ENCODE measurements at regions not wholly inside any gene's neighbourhood (a gene's known extent, or its start where the extent isn't known, plus 50 kb on each side); places are given as distances from the start of the nearest gene placed in this dataset.
"Not testable (repeated sequence)": the region's sequence is repeated elsewhere in the genome, so short reads cannot be mapped to it uniquely, and the experiment has no call there.

DNA sequence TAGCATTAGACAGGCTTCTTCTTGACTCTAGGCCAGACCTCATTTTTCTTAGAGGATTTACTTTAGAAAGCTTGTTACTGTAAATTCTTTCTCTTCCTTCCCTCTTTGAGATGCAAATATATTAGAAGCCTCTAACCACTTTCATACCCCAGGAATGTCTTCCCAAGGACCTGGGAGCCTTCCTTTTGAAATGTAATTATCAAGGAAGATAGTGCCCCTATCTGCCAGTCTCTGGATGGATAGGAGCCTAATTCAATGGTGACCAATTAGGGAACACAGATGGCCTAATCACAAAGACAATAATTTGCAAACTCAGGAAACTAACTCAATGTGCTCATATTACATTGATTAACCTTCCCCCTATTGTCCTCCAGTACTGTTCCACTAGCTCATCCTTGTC, 145.6 kb upstream of the DCAF8L1 start:
- Histone ChIP-seq H3K4me3 (no peak overlapping the region), H3K36me3 (no peaks in the 10 kb centered on the region), H3K27me3 (no peaks in the 10 kb centered on the region), H3K9me3 (no peaks in the 10 kb centered on the region; the same call in 1 of the 2 replicates)
- no peak for DNase-seq

DNA sequence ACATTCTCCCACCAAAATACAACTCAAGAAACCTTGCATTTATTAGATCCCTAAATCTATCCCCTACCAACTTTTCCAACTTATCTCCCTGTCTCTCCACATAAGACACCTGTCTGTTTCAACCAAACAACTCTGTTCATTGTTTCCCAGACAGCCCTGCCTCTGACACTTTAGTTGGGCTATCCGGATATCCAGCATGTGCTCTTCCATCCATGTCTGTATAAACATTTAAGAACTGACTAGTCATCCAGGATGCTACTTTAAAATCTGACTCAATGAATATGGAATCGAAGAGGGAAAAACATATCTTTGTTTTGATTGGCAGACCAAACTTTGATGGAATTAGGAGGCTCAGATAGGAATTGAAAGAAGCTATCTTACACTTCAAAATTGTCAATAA, 143.2 kb upstream of the DCAF8L1 start:
- DNase-seq, result no peak
- no peaks in the 10 kb centered on the region for H3K27me3 ChIP-seq
- H3K4me3 ChIP-seq, result no peak overlapping the region
- no peaks in the 10 kb centered on the region; the same call in 1 of the 2 replicates for H3K9me3 ChIP-seq
- no peaks in the 10 kb centered on the region for H3K36me3 ChIP-seq

DNA sequence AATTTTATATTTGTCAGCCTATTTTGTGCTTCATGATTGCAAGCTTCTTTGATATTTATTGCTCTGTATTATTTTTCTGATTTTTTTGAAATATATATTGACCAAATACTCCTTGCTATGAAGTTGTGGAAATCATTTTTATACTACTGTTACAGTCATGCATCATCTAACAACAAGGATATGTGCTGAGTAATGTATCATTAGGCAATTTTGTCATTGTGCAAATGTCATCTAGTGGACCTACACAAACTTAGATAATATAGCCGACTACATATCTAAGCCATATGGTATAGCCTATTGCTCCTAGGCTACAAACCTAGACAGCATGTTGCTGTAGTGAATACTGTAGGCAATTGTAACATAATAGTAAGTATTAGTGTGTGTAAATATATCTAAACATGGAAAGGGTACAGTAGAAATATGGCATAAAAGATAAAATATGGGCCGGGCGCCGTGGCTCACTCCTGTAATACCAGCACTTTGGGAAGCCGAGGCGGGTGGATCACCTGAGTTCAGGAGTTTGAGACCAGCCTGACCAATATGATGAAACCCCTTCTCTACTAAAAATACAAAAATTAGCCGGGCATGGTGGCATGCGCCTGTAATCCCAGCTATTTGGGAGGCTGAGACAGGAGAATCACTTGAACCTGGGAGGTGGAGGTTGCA, 139.5 kb upstream of the DCAF8L1 start:
- not testable (repeated sequence) for H3K9me3 ChIP-seq, H3K36me3 ChIP-seq, DNase-seq, H3K27me3 ChIP-seq, H3K4me3 ChIP-seq

DNA sequence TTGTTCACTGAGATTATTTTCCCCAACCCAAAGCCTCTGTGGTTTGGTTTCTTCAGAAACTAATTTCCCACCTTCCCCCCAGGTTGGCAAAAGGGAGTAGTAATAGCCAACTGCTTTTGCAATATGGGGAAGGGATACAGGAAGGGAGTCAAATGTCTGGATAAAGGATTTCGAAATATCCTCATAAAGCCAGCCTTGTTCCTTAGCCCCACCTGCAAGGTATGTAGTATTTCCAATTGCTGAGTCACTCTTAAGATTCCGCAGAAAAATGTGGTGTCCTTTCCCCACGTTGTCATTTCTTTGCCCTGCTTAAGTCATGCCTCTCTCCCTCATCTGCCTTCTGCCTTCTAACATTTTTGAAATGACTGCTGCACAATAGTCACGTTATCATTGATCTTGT, 138.8 kb upstream of the DCAF8L1 start:
- Histone ChIP-seq H3K4me3 (no peak overlapping the region), H3K9me3 (no peaks in the 10 kb centered on the region), H3K27me3 (no peaks in the 10 kb centered on the region), H3K36me3 (no peaks in the 10 kb centered on the region)
- no peak for DNase-seq

DNA sequence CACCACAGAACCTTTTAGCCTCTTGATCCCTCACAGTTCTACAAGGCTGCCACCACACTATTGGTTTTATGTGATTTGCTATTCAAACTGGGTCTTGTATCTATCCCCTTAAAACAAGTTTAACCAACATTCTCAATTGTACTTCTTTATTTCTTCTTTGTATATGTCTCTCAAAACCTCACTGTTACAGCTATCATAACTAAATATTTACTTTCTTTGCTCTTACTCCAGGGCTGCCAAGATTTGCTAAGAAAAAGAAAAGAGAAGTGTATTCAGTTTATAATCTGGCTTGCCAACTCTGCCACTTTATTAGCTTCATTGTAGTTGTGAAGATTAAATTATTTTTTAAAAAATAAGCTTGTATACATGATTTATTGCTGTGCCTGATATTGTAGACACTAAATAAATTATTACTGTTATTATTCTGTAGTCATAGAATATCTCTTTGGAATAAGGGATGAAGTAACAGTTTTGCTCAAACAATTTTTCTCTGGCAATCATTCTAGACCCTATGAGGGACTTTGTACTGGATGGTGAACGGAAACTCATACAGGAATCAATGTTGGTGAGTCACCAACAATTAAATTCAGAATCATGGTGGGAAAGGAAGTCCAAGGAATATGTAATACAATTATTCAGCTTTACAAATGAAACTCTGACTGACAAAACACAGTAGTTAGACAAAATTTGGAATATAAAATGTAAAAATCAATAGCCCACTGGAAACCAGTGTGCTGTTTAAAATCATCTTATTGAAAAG, 127.1 kb upstream of the DCAF8L1 start:
- H3K36me3 ChIP-seq, result no peaks in the 10 kb centered on the region
- H3K4me3 ChIP-seq, result no peak overlapping the region
- no peak for DNase-seq
- no peaks in the 10 kb centered on the region for H3K9me3 ChIP-seq
- H3K27me3 ChIP-seq, result no peaks in the 10 kb centered on the region

DNA sequence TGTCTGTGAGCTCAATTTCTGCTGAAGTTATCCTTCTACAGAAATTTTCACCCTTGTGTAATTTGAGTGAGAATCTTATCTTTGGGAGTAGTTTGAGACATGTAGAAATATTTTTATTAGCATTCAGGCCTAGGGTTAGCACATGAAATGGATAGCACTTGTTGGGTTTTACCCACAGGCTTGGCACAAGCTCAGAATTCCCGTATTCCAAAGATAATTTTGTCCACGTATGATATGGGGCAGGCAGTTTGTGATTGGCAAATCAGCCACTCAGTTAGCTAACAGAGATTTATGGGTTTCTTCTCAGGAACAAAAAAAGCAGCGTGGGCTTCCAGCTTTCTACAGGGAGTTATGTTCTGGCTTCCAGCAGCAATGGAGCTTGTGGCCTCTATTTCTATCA, 117.9 kb upstream of the DCAF8L1 start:
- peak overlapping the region; percentile 18 for H3K4me3 ChIP-seq
- no peaks in the 10 kb centered on the region for H3K9me3 ChIP-seq
- H3K36me3 ChIP-seq, result no peaks in the 10 kb centered on the region
- no peaks in the 10 kb centered on the region for H3K27me3 ChIP-seq
- DNase-seq, result peak; percentile 0

DNA sequence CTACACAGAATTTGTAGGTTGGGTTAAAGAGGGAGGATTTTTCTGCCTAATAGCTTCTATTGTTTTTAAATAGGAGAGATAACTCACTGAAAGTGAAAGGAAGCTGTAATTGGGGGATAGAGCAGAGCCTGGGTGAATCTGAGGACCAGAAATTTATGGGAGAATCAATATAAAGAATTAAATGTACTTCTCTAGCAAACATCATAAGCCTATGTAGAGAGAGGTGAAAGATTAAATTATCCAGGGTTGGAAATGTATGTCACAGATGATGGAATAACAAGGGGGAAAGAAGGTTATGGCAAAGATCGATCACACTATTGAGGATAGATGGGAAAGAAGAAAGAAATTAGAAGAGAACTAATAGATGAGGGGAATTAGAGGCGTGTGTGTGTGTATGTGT, 104.4 kb upstream of the DCAF8L1 start:
- no peak for DNase-seq
- Histone ChIP-seq H3K36me3 (no peaks in the 10 kb centered on the region), H3K27me3 (no peaks in the 10 kb centered on the region)

DNA sequence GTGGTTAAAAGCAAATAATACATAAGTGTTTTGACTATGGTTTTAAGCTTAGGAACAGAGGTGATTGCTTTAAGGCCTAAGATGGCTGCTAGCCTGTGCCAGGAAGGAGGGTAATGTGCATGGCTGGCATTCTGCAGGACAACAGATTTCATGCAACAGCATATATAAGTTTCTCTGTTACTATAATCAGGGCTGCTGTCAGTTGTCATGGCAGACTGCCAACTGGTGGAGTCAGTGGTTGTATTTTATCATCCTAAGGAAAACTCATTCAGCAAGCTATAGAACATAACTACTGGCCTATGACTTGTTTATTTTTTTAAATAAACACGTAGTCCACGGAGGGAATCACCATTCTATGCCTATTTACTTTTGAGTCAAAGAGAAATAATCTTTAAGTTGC, 77.7 kb upstream of the DCAF8L1 start:
- peak; percentile 67 for DNase-seq
- H3K9me3 ChIP-seq, result no peaks in the 10 kb centered on the region
- no peaks in the 10 kb centered on the region for H3K27me3 ChIP-seq
- no peak overlapping the region for H3K4me3 ChIP-seq
- no peaks in the 10 kb centered on the region for H3K36me3 ChIP-seq

More for the DNA sequence above, 104.4 kb upstream of the DCAF8L1 start:
- no peaks in the 10 kb centered on the region for H3K9me3 ChIP-seq
- no peak overlapping the region for H3K4me3 ChIP-seq

DNA sequence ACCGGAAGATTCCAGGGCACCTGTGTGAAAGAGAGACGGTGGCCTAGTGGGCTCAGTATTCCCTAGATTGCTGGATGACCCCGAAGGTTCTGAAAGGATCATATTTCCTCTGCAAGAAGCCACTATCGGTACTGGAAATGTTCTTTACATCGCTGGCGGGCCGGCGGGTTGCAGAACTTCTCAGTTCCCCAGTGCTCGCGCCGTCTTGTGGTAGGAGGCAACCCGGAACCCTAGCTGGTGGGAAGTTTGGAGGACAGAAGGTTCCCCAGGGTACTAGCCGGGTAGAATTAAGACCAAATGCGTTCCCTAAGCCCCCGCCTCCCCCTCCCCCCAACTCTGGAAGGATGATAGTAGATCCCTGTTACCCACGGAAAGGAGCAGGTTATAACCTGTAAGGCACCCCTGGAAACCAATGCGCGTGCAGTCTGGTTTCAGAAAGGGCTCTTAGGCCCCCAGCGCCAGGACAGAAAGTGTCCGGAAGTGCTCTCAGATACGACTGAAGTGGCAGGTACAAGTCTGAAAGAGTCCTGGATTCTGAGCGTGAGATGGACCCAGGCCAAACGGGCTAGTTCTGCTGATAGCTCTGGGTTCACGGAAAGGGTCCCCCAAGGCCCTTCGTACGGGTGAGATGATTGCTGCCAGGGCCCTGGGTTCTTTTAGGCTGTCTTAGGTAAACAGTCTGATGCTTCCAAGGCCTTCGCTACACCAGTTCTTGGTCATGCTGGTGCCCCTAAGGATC, 61.7 kb upstream of the DCAF8L1 start:
- Histone ChIP-seq H3K9me3 (no peaks in the 10 kb centered on the region), H3K36me3 (no peaks in the 10 kb centered on the region), H3K4me3 (no peak overlapping the region), H3K27me3 (no peaks in the 10 kb centered on the region)
- no peak for DNase-seq

DNA sequence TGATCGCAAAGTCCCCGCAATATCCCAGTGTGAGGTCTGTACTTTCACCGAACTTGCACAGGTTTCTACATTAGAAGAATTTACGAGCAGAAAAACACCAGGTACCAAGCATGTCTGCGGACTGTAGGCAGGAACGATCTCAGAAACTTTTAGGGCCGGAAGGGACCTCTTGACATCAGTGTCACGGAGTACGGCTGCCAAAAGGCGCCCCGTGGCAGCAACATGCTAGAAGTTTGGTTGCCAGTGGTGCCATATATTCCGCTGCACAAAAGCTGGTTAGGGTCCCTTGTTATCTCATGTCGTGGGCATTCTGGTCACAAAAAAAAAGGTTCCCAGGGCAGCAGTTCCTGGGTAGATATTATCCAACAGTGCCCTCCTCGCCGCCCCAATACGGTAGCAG, 61.0 kb upstream of the DCAF8L1 start:
- no peak for DNase-seq
- no peaks in the 10 kb centered on the region for H3K36me3 ChIP-seq
- H3K9me3 ChIP-seq, result no peaks in the 10 kb centered on the region
- no peak overlapping the region for H3K4me3 ChIP-seq
- no peaks in the 10 kb centered on the region for H3K27me3 ChIP-seq

DNA sequence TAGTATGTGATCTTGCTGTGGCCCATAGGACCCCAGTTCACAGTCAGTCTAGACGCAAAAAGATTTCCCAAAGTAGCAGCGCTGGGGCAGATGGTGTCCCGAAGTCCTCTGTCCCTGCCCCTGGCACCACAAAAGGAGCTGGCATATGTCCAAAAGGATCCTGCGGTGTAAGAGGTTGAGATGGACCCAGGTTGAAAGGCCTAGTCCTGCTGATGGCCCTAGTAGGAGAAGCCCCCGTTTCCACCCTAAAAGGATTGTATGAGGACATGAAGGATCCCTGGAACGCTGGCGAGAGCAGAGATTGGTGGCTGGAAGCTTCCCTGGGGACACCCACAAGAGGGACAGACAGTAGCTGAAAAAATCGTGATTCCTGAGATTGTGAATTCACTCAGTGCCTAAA, 58.0 kb upstream of the DCAF8L1 start:
- Histone ChIP-seq H3K4me3 (no peak overlapping the region), H3K36me3 (no peaks in the 10 kb centered on the region), H3K9me3 (no peaks in the 10 kb centered on the region), H3K27me3 (no peaks in the 10 kb centered on the region)
- no peak for DNase-seq

Measured in MG63 (cell line).